Hepatocyte (in vitro differentiated cells): ENCODE measurements at regions not wholly inside any gene's neighbourhood (a gene's known extent, or its start where the extent isn't known, plus 50 kb on each side); places are given as distances from the start of the nearest gene placed in this dataset.

Experiments
- DNase-seq: peaks from one replicate; pipeline ENCODE4 v3.0.0-alpha.2; 2016; ENCODE audit warnings: low spot score
- H2AFZ ChIP-seq: fragments of 200-600 bp; sonication (generic); 2 replicates; pipeline ENCODE4 v1.6.0; 2016; ENCODE audit warnings: antibody characterized with exemption, mild to moderate bottlenecking
- H3K27ac ChIP-seq: fragments of 200-600 bp; sonication (generic); 2 replicates; pipeline ENCODE4 v1.5.1; 2016; ENCODE audit warnings: mild to moderate bottlenecking
- H3K27me3 ChIP-seq: fragments of 200-600 bp; sonication (generic); 2 replicates; pipeline ENCODE4 v1.6.1; 2016
- H3K36me3 ChIP-seq: fragments of 200-600 bp; sonication (generic); replicated peaks from 2 replicates; pipeline ENCODE4 v1.5.1; 2016; ENCODE audit warnings: low read depth; ENCODE audit not compliant: insufficient read depth
- H3K4me1 ChIP-seq: fragments of 200-600 bp; sonication (generic); 2 replicates; pipeline ENCODE4 v1.5.1; 2016; ENCODE audit warnings: mild to moderate bottlenecking, moderate library complexity; ENCODE audit not compliant: insufficient read depth
- H3K4me2 ChIP-seq: fragments of 200-600 bp; sonication (generic); 2 replicates; pipeline ENCODE4 v1.6.0; 2016
- H3K4me3 ChIP-seq: fragments of 200-600 bp; sonication (generic); 2 replicates; pipeline ENCODE4 v1.5.1; 2016; ENCODE audit warnings: mild to moderate bottlenecking
- H3K79me2 ChIP-seq: fragments of 200-600 bp; sonication (generic); 2 replicates; pipeline ENCODE4 v1.6.0; 2017; ENCODE audit warnings: mild to moderate bottlenecking
- H3K9me2 ChIP-seq: fragments of 200-600 bp; sonication (generic); replicated peaks from 2 replicates; pipeline ENCODE4 v1.6.0; 2017; ENCODE audit warnings: mild to moderate bottlenecking; ENCODE audit not compliant: insufficient read depth
- H3K9me3 ChIP-seq: fragments of 200-600 bp; sonication (generic); 2 replicates; pipeline ENCODE4 v1.5.1; 2016; ENCODE audit warnings: low read depth, mild to moderate bottlenecking
- H4K20me1 ChIP-seq: fragments of 200-600 bp; sonication (generic); 2 replicates; pipeline ENCODE4 v1.6.0; 2016; ENCODE audit warnings: mild to moderate bottlenecking; ENCODE audit not compliant: insufficient read depth, poor library complexity, severe bottlenecking
- CTCF ChIP-seq: fragments of 200-600 bp; sonication (generic); IDR thresholded peaks from 2 replicates; pipeline ENCODE4 v1.5.1; 2016; ENCODE audit warnings: antibody characterized with exemption, mild to moderate bottlenecking; ENCODE audit not compliant: poor library complexity
- EZH2 ChIP-seq: fragments of 200-600 bp; sonication (generic); IDR thresholded peaks from 2 replicates; pipeline ENCODE4 v1.6.1; 2016; ENCODE audit warnings: antibody characterized with exemption, mild to moderate bottlenecking, borderline replicate concordance
- EZH2phosphoT487 ChIP-seq: fragments of 200-600 bp; sonication (generic); IDR thresholded peaks from one replicate; pipeline ENCODE4 v1.6.1; 2018; ENCODE audit warnings: antibody characterized with exemption, mild to moderate bottlenecking, low read depth, moderate library complexity; ENCODE audit not compliant: unreplicated experiment, severe bottlenecking
- WGBS: methylation state at CpG from one replicate; pipeline ENCODE4 v1.1.6; 2016; ENCODE audit warnings: low lambda C conversion rate; ENCODE audit errors: missing lambda C conversion rate; 5-methylcytosine and 5-hydroxymethylcytosine counted together

GRCh38 chr3:66910266-66911055 lies 87.6 kb upstream of the KBTBD8 start:
- no peak for DNase-seq
- no peaks in the 10 kb centered on the region for H4K20me1 ChIP-seq
- H3K4me3 ChIP-seq: no peak overlapping the region
- no peak overlapping the region for H3K27ac ChIP-seq
- 87% methylated on average over 6 of the region's 6 CpGs for WGBS
- no peaks in the 10 kb centered on the region for H3K4me1 ChIP-seq
- H3K4me2 ChIP-seq: no peak overlapping the region
- H3K79me2 ChIP-seq: no peaks in the 10 kb centered on the region
- H2AFZ ChIP-seq: no peak overlapping the region
- TF ChIP-seq CTCF (no peak), EZH2 (no peak), EZH2phosphoT487 (no peak)
- no peaks in the 10 kb centered on the region for H3K9me3 ChIP-seq
- H3K36me3 ChIP-seq: no peaks in the 10 kb centered on the region
- no peaks in the 10 kb centered on the region for H3K27me3 ChIP-seq
- no peaks in the 10 kb centered on the region for H3K9me2 ChIP-seq

GRCh38 chr3:66912306-66912705 lies 85.8 kb upstream of the KBTBD8 start:
- Histone ChIP-seq H4K20me1 (no peaks in the 10 kb centered on the region), H3K36me3 (no peaks in the 10 kb centered on the region), H3K79me2 (no peaks in the 10 kb centered on the region), H3K4me2 (no peak overlapping the region), H3K9me2 (no peaks in the 10 kb centered on the region), H3K4me1 (no peaks in the 10 kb centered on the region), H3K27ac (no peak overlapping the region), H3K4me3 (no peak overlapping the region), H3K9me3 (no peaks in the 10 kb centered on the region), H2AFZ (no peak overlapping the region), H3K27me3 (no peaks in the 10 kb centered on the region)
- TF ChIP-seq CTCF (no peak), EZH2 (no peak)
- no peak for DNase-seq

GRCh38 chr3:66922058-66922457 lies 76.0 kb upstream of the KBTBD8 start:
- Histone ChIP-seq H2AFZ (no peak overlapping the region), H3K9me3 (no peaks in the 10 kb centered on the region), H3K27me3 (no peaks in the 10 kb centered on the region), H3K9me2 (no peaks in the 10 kb centered on the region), H3K4me1 (no peaks in the 10 kb centered on the region), H3K36me3 (no peaks in the 10 kb centered on the region), H3K4me3 (no peak overlapping the region), H3K4me2 (no peak overlapping the region), H4K20me1 (no peaks in the 10 kb centered on the region), H3K27ac (no peak overlapping the region), H3K79me2 (no peaks in the 10 kb centered on the region)
- TF ChIP-seq EZH2: no peak
- TF ChIP-seq CTCF: no peak
- TF ChIP-seq EZH2phosphoT487: no peak
- DNase-seq: no peak
- WGBS: 97% methylated on average over 2 of the region's 2 CpGs

- no peaks in the 10 kb centered on the region for H3K36me3 ChIP-seq
- no peak for DNase-seq
- H3K79me2 ChIP-seq: no peaks in the 10 kb centered on the region
- no peak overlapping the region for H2AFZ ChIP-seq
- H3K9me3 ChIP-seq: no peaks in the 10 kb centered on the region
- H3K27me3 ChIP-seq: no peaks in the 10 kb centered on the region
- TF ChIP-seq CTCF (no peak), EZH2 (no peak), EZH2phosphoT487 (no peak)
- no peaks in the 10 kb centered on the region for H4K20me1 ChIP-seq
- no peak overlapping the region for H3K4me2 ChIP-seq
- H3K4me1 ChIP-seq: no peaks in the 10 kb centered on the region
- no peak overlapping the region for H3K27ac ChIP-seq
- H3K4me3 ChIP-seq: no peak overlapping the region
- H3K9me2 ChIP-seq: no peaks in the 10 kb centered on the region
These were observed 74.1 kb upstream of the KBTBD8 start for GRCh38 chr3:66923969-66924368.
